Astrocyte of the cerebellum (primary cell): ENCODE measurements at regions not wholly inside any gene's neighbourhood (a gene's known extent, or its start where the extent isn't known, plus 50 kb on each side); places are given as distances from the start of the nearest gene placed in this dataset.

Source experiments
- DNase-seq: peaks from one replicate; pipeline ENCODE4 v3.0.0-alpha.2; 2011; ENCODE audit warnings: low read depth
- H3K4me3 ChIP-seq: 2 replicates; pipeline ENCODE4 v1.5.1; 2011; ENCODE audit warnings: mild to moderate bottlenecking, low read depth, low read length, moderate library complexity
- in situ Hi-C: cut with HindIII; loops from 2 replicates; pipeline ENCODE4 v1.10.0; 2017; ENCODE audit warnings: low sequenced_read_pairs
- TF ChIP-seq, protein P1 (sequence below): IDR thresholded peaks from 2 replicates; pipeline ENCODE4 v1.5.1; 2012; ENCODE audit warnings: low read length, low read depth, moderate library complexity, mild to moderate bottlenecking; ENCODE audit errors: missing control alignments

DNA sequence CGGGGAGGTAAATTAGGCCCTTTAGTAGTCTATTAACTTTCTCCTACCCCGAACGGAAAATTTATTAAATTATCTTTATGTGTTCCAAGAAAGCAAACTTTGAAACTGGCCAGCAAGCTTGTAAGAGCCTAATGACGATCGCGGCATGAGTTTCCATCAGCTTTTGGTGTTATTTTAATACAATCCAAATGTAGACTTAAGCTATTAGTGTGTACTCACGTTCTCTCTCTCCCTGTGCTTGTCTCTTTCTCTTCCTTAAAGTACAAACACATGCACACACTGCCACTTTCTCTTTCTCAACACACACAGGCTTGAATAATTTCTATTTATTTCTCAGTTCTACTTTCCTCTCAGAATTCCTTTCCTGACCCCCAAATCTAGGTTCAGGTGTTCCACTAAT lies 108.8 kb upstream of the MME start:
- TF ChIP-seq, protein P1, sequence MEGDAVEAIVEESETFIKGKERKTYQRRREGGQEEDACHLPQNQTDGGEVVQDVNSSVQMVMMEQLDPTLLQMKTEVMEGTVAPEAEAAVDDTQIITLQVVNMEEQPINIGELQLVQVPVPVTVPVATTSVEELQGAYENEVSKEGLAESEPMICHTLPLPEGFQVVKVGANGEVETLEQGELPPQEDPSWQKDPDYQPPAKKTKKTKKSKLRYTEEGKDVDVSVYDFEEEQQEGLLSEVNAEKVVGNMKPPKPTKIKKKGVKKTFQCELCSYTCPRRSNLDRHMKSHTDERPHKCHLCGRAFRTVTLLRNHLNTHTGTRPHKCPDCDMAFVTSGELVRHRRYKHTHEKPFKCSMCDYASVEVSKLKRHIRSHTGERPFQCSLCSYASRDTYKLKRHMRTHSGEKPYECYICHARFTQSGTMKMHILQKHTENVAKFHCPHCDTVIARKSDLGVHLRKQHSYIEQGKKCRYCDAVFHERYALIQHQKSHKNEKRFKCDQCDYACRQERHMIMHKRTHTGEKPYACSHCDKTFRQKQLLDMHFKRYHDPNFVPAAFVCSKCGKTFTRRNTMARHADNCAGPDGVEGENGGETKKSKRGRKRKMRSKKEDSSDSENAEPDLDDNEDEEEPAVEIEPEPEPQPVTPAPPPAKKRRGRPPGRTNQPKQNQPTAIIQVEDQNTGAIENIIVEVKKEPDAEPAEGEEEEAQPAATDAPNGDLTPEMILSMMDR = no peak
- in situ Hi-C loops = no loop called here
- DNase-seq = no peak
- no peak overlapping the region for H3K4me3 ChIP-seq

GRCh38 chr3:154970797-154971196 lies 109.3 kb upstream of the MME start:
- H3K4me3 ChIP-seq = no peak overlapping the region
- DNase-seq = no peak
- in situ Hi-C loops = no loop called here
- TF ChIP-seq, protein P1 = no peak

DNA sequence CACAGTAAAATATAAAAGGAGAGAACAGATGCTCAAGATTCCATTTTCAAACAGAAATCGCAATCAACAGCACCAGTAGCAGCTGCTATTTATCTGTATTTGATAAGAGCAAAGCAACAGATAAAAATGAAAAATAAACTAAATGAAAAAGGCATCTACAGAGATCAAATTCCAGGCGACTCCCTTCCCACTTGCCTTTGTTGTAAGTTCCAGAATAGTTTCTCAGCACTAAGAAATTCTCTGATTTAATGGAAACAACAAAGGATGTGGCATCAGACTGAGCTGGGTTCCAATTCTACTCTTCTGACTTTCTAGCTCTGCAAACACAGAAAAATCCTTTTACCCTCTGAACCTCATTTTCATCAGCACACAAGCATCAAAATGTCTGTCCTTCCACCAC lies 110.8 kb upstream of the MME start:
- no peak for DNase-seq
- in situ Hi-C loops = no loop called here
- TF ChIP-seq, protein P1 = no peak
- no peak overlapping the region for H3K4me3 ChIP-seq

DNA sequence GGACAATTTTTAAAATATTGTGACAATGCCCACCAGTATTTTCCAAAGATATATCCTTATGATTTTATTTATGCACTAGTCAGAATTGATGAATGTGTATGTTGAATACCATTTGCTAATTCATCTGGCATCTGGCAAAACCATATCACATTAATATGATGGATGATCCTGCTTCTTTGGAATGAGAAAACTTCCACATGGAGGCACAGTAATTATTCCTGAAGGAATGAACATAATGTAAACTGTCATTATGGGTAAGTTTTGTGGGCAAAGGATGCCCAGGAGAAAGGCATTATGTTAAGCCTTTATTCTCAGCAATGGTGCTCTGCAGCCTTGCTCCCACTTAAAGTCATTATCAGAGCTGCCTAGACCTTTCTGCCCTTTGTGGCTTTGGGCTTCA lies 113.0 kb upstream of the MME start:
- in situ Hi-C loops = no loop called here
- H3K4me3 ChIP-seq = no peak overlapping the region
- TF ChIP-seq, protein P1 = no peak
- DNase-seq = no peak

DNA sequence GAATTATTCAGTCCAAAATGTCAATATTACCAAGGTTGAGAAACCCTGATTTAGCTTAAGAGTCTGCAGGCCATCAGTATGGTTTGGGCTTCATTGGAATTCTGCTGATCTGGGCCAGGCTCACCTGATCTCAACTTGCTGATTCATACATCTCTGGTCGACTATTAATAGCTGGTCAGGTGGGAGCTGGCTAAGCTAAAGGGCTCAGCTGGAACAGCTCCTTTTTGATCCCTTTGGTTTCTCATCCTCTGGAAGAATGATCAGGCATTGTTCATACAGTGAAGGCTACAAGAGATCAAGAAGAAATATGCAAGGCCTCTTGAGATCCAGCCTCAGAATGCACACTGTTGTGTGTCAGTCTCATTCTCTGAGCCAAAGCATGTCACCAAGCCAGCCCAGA lies 123.3 kb upstream of the MME start:
- in situ Hi-C loops = no loop called here
- H3K4me3 ChIP-seq = no peak overlapping the region

DNA sequence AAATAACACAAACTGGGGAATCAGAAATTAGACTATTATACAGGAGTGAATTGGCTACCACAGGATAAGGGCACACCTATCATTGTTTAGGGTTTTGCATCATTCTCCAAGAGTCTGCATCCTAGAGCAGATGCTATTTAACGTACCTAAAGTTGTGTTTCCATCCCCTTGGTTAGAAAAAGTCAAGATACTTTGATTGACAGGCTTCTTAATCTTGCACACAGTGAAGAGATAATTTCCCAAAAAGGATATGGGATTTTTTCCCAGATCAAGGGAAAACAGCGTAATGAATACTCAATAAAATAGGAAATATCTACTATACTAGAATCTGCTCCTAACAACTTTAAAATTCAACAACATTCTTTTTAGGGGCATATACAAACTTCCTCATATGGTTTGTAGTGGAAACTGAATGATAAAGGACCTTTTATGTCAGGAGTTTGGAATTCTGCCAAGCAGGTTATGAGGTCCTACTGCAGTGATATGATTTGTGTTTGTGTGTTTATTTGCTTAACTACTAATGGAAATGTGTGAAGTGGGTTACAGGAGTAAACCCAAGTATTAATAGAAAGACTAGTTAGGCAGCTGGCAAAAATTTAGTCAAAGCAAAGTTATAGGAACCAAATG lies 124.1 kb upstream of the MME start:
- H3K4me3 ChIP-seq = no peak overlapping the region

More for the DNA sequence above, 123.3 kb upstream of the MME start:
- TF ChIP-seq, protein P1 = no peak
- no peak for DNase-seq

More for the DNA sequence above, 124.1 kb upstream of the MME start:
- DNase-seq = no peak
- TF ChIP-seq, protein P1 = no peak
- in situ Hi-C loops = no loop called here
